Right lobe of liver (tissue), 4 donors: ENCODE measurements at regions not wholly inside any gene's neighbourhood (a gene's known extent, or its start where the extent isn't known, plus 50 kb on each side); places are given as distances from the start of the nearest gene placed in this dataset.

Source experiments
- POLR2A ChIP-seq: fragments of 450-650 bp; IDR thresholded peaks from one replicate; pipeline ENCODE4 v1.6.1; 2017; ENCODE audit warnings: antibody characterized with exemption, mild to moderate bottlenecking
- TF ChIP-seq, protein P1 (sequence below), 4 donors: fragments of 200-600 bp in 3 of 4; fragments of 450-650 bp in 1 of 4; IDR thresholded peaks; one replicate each; pipeline versions ENCODE4 v1.5.1 to v1.8.0; 2016 to 2022; ENCODE audit warnings: antibody characterized with exemption in 4 of 4, mild to moderate bottlenecking in 2 of 4
- donor health status: DM: no; HTN: no; CAD: no.
- donor health status: DM: no; HTN: no; CAD: no.
- donor health status: DM: no; HTN: yes; CAD: no.

DNA sequence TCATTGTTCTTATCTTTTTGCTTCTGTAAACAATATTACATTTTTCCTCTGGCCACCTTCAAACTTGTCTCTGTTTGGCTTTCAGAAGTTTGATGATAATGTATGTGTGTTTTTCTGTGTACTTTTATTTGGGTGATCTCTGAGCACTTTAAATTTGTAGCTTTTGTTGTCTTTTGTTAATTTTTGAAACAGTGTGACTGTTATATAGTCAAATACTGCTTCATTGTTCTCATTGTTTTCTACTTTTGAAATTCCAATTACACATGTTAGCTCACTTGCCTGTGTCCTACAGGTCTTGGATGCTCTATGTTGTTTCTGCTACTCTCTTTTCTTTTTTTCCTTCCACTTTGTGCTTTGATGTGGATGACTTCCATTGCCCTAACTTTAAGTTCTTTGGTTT, 460.1 kb upstream of the KHDRBS2 start:
- TF ChIP-seq, protein P1, sequence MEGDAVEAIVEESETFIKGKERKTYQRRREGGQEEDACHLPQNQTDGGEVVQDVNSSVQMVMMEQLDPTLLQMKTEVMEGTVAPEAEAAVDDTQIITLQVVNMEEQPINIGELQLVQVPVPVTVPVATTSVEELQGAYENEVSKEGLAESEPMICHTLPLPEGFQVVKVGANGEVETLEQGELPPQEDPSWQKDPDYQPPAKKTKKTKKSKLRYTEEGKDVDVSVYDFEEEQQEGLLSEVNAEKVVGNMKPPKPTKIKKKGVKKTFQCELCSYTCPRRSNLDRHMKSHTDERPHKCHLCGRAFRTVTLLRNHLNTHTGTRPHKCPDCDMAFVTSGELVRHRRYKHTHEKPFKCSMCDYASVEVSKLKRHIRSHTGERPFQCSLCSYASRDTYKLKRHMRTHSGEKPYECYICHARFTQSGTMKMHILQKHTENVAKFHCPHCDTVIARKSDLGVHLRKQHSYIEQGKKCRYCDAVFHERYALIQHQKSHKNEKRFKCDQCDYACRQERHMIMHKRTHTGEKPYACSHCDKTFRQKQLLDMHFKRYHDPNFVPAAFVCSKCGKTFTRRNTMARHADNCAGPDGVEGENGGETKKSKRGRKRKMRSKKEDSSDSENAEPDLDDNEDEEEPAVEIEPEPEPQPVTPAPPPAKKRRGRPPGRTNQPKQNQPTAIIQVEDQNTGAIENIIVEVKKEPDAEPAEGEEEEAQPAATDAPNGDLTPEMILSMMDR (IDR thresholded peaks at IDR 0.05), result no peak
- TF ChIP-seq POLR2A, result no peak
